HepG2 (cell line): ENCODE measurements at regions not wholly inside any gene's neighbourhood (a gene's known extent, or its start where the extent isn't known, plus 50 kb on each side); places are given as distances from the start of the nearest gene placed in this dataset.

Experiments used
- CTCF ChIP-seq: sonication (generic); formaldehyde crosslinking; IDR thresholded peaks from 2 replicates; pipeline ENCODE4 v1.5.0; 2020; ENCODE audit warnings: mild to moderate bottlenecking, missing genetic modification reagents, moderate library complexity
- DPF2 ChIP-seq: sonication (generic); formaldehyde crosslinking; IDR thresholded peaks from 2 replicates; pipeline ENCODE4 v1.4.0; 2020; ENCODE audit warnings: mild to moderate bottlenecking, low read depth, missing genetic modification reagents, borderline replicate concordance
- EZH2 ChIP-seq: conservative IDR thresholded peaks from 2 replicates; pipeline ENCODE4 v1.6.1; 2012; ENCODE audit warnings: mild to moderate bottlenecking, low read depth, low read length, moderate library complexity
- NRL ChIP-seq: sonication (generic); formaldehyde crosslinking; IDR thresholded peaks from 2 replicates; pipeline ENCODE4 v1.5.0; 2020; ENCODE audit warnings: missing genetic modification reagents, mild to moderate bottlenecking, moderate library complexity, borderline replicate concordance
- POLR2A ChIP-seq, 2 experiments: IDR thresholded peaks; 2 replicates each; pipeline ENCODE4 v1.6.1; 2011; ENCODE audit warnings: low read depth in 2 of 2, low read length in 2 of 2, mild to moderate bottlenecking in 1 of 2, moderate library complexity in 1 of 2; ENCODE audit not compliant: insufficient read depth in 1 of 2
- SP1 ChIP-seq, 2 experiments: fragments of 450-650 bp in 1 of 2; sonication (generic) in 1 of 2; formaldehyde crosslinking in 1 of 2; IDR thresholded peaks; 2 replicates each; pipeline versions ENCODE4 v1.4.0 to v1.6.1; 2016 to 2020; ENCODE audit warnings: missing genetic modification reagents in 1 of 2
- SP2 ChIP-seq: sonication (generic); formaldehyde crosslinking; IDR thresholded peaks from 2 replicates; pipeline ENCODE4 v1.5.1; 2020; ENCODE audit warnings: mild to moderate bottlenecking, missing genetic modification reagents
- SRSF1 ChIP-seq: fragments of 200-400 bp; formaldehyde crosslinking; optimal IDR thresholded peaks from 2 replicates; pipeline ENCODE3; 2017; ENCODE audit warnings: mild to moderate bottlenecking, low read depth, low read length, moderate library complexity
- ZNF430 ChIP-seq: sonication (generic); formaldehyde crosslinking; IDR thresholded peaks from 2 replicates; pipeline ENCODE4 v1.9.0; 2021; ENCODE audit warnings: mild to moderate bottlenecking, missing genetic modification reagents
- ZNF691 ChIP-seq: sonication (generic); formaldehyde crosslinking; IDR thresholded peaks from 2 replicates; pipeline ENCODE4 v1.4.0; 2020; ENCODE audit warnings: missing genetic modification reagents, low read depth, mild to moderate bottlenecking, borderline replicate concordance
- TF ChIP-seq, protein P1 (sequence below): sonication (generic); formaldehyde crosslinking; IDR thresholded peaks from 2 replicates; pipeline ENCODE4 v1.4.0; 2020; ENCODE audit warnings: low read depth, mild to moderate bottlenecking, missing genetic modification reagents
- TF ChIP-seq, protein P2 (sequence below), 2 experiments: sonication (generic) in 1 of 2; formaldehyde crosslinking in 1 of 2; IDR thresholded peaks; 2 replicates each; pipeline versions ENCODE4 v1.5.1 to v1.6.1; 2011 to 2020; ENCODE audit warnings: borderline replicate concordance in 1 of 2, low read depth in 1 of 2, low read length in 1 of 2, mild to moderate bottlenecking in 1 of 2, missing genetic modification reagents in 1 of 2, moderate library complexity in 1 of 2

- TF ChIP-seq ZNF430 (CRISPR knock-in tag) (no peak), POLR2A (IDR thresholded peaks at IDR 0.05; ENCODE audit: insufficient read depth in 1 of 2, low read depth in 2 of 2, low read length in 2 of 2) (no peak), SRSF1 (no peak), SP1 (IDR thresholded peaks at IDR 0.05) (no peak), SP1 (CRISPR knock-in tag; IDR thresholded peaks at IDR 0.05) (no peak), CTCF (CRISPR knock-in tag) (no peak), SP2 (CRISPR knock-in tag) (no peak), NRL (CRISPR knock-in tag) (no peak), DPF2 (CRISPR knock-in tag) (no peak), ZNF691 (CRISPR knock-in tag) (no peak), EZH2 (no peak)
- TF ChIP-seq, protein P1, sequence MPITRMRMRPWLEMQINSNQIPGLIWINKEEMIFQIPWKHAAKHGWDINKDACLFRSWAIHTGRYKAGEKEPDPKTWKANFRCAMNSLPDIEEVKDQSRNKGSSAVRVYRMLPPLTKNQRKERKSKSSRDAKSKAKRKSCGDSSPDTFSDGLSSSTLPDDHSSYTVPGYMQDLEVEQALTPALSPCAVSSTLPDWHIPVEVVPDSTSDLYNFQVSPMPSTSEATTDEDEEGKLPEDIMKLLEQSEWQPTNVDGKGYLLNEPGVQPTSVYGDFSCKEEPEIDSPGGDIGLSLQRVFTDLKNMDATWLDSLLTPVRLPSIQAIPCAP: no peak
- TF ChIP-seq, protein P2, sequence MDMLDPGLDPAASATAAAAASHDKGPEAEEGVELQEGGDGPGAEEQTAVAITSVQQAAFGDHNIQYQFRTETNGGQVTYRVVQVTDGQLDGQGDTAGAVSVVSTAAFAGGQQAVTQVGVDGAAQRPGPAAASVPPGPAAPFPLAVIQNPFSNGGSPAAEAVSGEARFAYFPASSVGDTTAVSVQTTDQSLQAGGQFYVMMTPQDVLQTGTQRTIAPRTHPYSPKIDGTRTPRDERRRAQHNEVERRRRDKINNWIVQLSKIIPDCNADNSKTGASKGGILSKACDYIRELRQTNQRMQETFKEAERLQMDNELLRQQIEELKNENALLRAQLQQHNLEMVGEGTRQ (IDR thresholded peaks at IDR 0.05; ENCODE audit: low read depth, low read length): no peak
- TF ChIP-seq, protein P2 (CRISPR knock-in tag; IDR thresholded peaks at IDR 0.05; ENCODE audit: borderline replicate concordance): no peak
Measured at GRCh38 chrX:3443184-3443583, 96.7 kb upstream of the MXRA5 start.
